Right ventricle myocardium inferior (tissue), 1 donor: ENCODE measurements at regions not wholly inside any gene's neighbourhood (a gene's known extent, or its start where the extent isn't known, plus 50 kb on each side); places are given as distances from the start of the nearest gene placed in this dataset.

Source experiments
- ATAC-seq: fragments of 200-7000 bp; cut with Tn5 transposase; one replicate; pipeline ENCODE4 v1.9.1; 2020; ENCODE audit warnings: mild to moderate bottlenecking, moderate library complexity
- DNase-seq: peaks from one replicate; pipeline ENCODE4 v3.0.0; 2021; ENCODE audit errors: missing footprints
- intact Hi-C: fragments of 100-400 bp; cut with DNase I; formaldehyde crosslinking; loops from one replicate; pipeline ENCODE4 v1.11.0; 2022
- donor health status: DM: no; HTN: yes; CAD: no; lungs with severe emphysema.

- ATAC-seq, result no peak
- no peak for DNase-seq
- intact Hi-C loops, result no loop called here
Observed at GRCh38 chr2:181114021-181114420, 133.6 kb downstream of the UBE2E3 start.

- intact Hi-C loops, result no loop called here
- DNase-seq (no peak), ATAC-seq (no peak)
Observed at GRCh38 chr2:181116261-181116660, 135.9 kb downstream of the UBE2E3 start.

GRCh38 chr2:181117206-181117925 lies 137.0 kb downstream of the UBE2E3 start:
- intact Hi-C loops, result no loop called here
- DNase-seq, result no peak
- no peak for ATAC-seq

GRCh38 chr2:181120625-181121024 lies 140.2 kb downstream of the UBE2E3 start:
- DNase-seq (no peak), ATAC-seq (no peak)
- intact Hi-C loops, result no loop called here

GRCh38 chr2:181121996-181122395 lies 141.6 kb downstream of the UBE2E3 start:
- DNase-seq (peak; percentile 50), ATAC-seq (no peak)
- intact Hi-C loops, result no loop called here

- no peak for DNase-seq
- intact Hi-C loops, result no loop called here
- no peak for ATAC-seq
Observed at GRCh38 chr2:181122601-181123000, 142.2 kb downstream of the UBE2E3 start.

GRCh38 chr2:181123798-181124231 lies 143.4 kb downstream of the UBE2E3 start:
- intact Hi-C loops, result no loop called here
- no peak for ATAC-seq
- no peak for DNase-seq

GRCh38 chr2:181124497-181124896 lies 144.1 kb downstream of the UBE2E3 start:
- ATAC-seq (no peak), DNase-seq (no peak)
- intact Hi-C loops, result no loop called here

GRCh38 chr2:181125359-181125758 lies 145.0 kb downstream of the UBE2E3 start:
- no peak for ATAC-seq
- intact Hi-C loops, result no loop called here
- DNase-seq, result no peak

GRCh38 chr2:181126311-181126868 lies 146.0 kb downstream of the UBE2E3 start:
- no peak for DNase-seq
- ATAC-seq, result no peak
- intact Hi-C loops, result no loop called here

GRCh38 chr2:181128199-181128598 lies 147.8 kb downstream of the UBE2E3 start:
- DNase-seq (no peak), ATAC-seq (no peak)
- intact Hi-C loops, result no loop called here

GRCh38 chr2:181129364-181130056 lies 149.1 kb downstream of the UBE2E3 start:
- ATAC-seq (no peak), DNase-seq (no peak)
- intact Hi-C loops, result no loop called here

GRCh38 chr2:181130686-181131085 lies 150.3 kb downstream of the UBE2E3 start:
- intact Hi-C loops, result no loop called here

GRCh38 chr2:181131584-181131983 lies 151.2 kb downstream of the UBE2E3 start:
- DNase-seq (no peak), ATAC-seq (no peak)
- intact Hi-C loops, result no loop called here

More at GRCh38 chr2:181130686-181131085, 150.3 kb downstream of the UBE2E3 start:
- DNase-seq (no peak), ATAC-seq (no peak)

- ATAC-seq, result no peak
- no peak for DNase-seq
- intact Hi-C loops, result no loop called here
Observed at GRCh38 chr2:181138816-181139215, 158.4 kb downstream of the UBE2E3 start.

GRCh38 chr2:181139831-181140230 lies 159.4 kb downstream of the UBE2E3 start:
- no peak for ATAC-seq
- intact Hi-C loops, result no loop called here
- DNase-seq, result no peak

- intact Hi-C loops, result no loop called here
- DNase-seq (no peak), ATAC-seq (peak; percentile 72)
Observed at GRCh38 chr2:181140414-181140813, 160.0 kb downstream of the UBE2E3 start.

GRCh38 chr2:181140928-181141327 lies 160.5 kb downstream of the UBE2E3 start:
- ATAC-seq, result no peak
- DNase-seq, result no peak
- intact Hi-C loops, result no loop called here

GRCh38 chr2:181141676-181142075 lies 161.3 kb downstream of the UBE2E3 start:
- intact Hi-C loops, result no loop called here
- DNase-seq (no peak), ATAC-seq (no peak)

- DNase-seq (no peak), ATAC-seq (no peak)
- intact Hi-C loops, result no loop called here
Observed at GRCh38 chr2:181142514-181142913, 162.1 kb downstream of the UBE2E3 start.
